ENCODE measurements at regions not wholly inside any gene's neighbourhood (a gene's known extent, or its start where the extent isn't known, plus 50 kb on each side); places are given as distances from the start of the nearest gene placed in this dataset.
"Not testable (repeated sequence)": the region's sequence is repeated elsewhere in the genome, so short reads cannot be mapped to it uniquely, and the experiment has no call there.

GRCh38 chr18:73671480-73671879 lies 476.2 kb downstream of the FBXO15 start:
- not testable (repeated sequence) for DNase-seq

GRCh38 chr18:73670524-73670923 lies 477.1 kb downstream of the FBXO15 start:
- no peak for DNase-seq

- DNase-seq: no peak
Observed at GRCh38 chr18:73670039-73670438, 477.6 kb downstream of the FBXO15 start.

- no peak for DNase-seq
Observed at GRCh38 chr18:73669297-73669696, 478.3 kb downstream of the FBXO15 start.

GRCh38 chr18:73668051-73668450 lies 479.6 kb downstream of the FBXO15 start:
- DNase-seq: no peak

- DNase-seq: no peak
Observed at GRCh38 chr18:73666772-73667171, 480.9 kb downstream of the FBXO15 start.

GRCh38 chr18:73664896-73665295 lies 482.7 kb downstream of the FBXO15 start:
- DNase-seq: no peak

- no peak for DNase-seq
Observed at GRCh38 chr18:73663581-73663980, 484.1 kb downstream of the FBXO15 start.

- no peak for DNase-seq
Observed at GRCh38 chr18:73662421-73662820, 485.2 kb downstream of the FBXO15 start.

- DNase-seq: no peak
Observed at GRCh38 chr18:73660931-73661856, 486.4 kb downstream of the FBXO15 start.

GRCh38 chr18:73656691-73657090 lies 490.9 kb downstream of the FBXO15 start:
- no peak for DNase-seq

GRCh38 chr18:73653827-73654226 lies 493.8 kb downstream of the FBXO15 start:
- no peak for DNase-seq

GRCh38 chr18:73653251-73653650 lies 494.4 kb downstream of the FBXO15 start:
- no peak for DNase-seq

GRCh38 chr18:73647391-73647790 lies 500.2 kb downstream of the FBXO15 start:
- no peak for DNase-seq

- DNase-seq: no peak
Observed at GRCh38 chr18:73646772-73647171, 500.9 kb downstream of the FBXO15 start.

GRCh38 chr18:73646196-73646595 lies 501.4 kb downstream of the FBXO15 start:
- no peak for DNase-seq

GRCh38 chr18:73645160-73645715 lies 502.4 kb downstream of the FBXO15 start:
- DNase-seq: no peak

GRCh38 chr18:73639788-73640187 lies 507.8 kb downstream of the FBXO15 start:
- DNase-seq: no peak

- DNase-seq: no peak
Observed at GRCh38 chr18:73638709-73639108, 508.9 kb downstream of the FBXO15 start.

- no peak for DNase-seq
Observed at GRCh38 chr18:73636355-73636754, 511.3 kb downstream of the FBXO15 start.

- no peak for DNase-seq
Observed at GRCh38 chr18:73626859-73627258, 520.8 kb downstream of the FBXO15 start.

GRCh38 chr18:73626221-73626620 lies 521.4 kb downstream of the FBXO15 start:
- DNase-seq: no peak

GRCh38 chr18:73621091-73621490 lies 526.5 kb downstream of the FBXO15 start:
- DNase-seq: no peak

GRCh38 chr18:73617981-73618380 lies 529.7 kb downstream of the FBXO15 start:
- DNase-seq: no peak

- no peak for DNase-seq
Observed at GRCh38 chr18:73615506-73615905, 532.1 kb downstream of the FBXO15 start.

Measured in hematopoietic multipotent progenitor cell treated with erythropoietin and hydrocortisone succinate and interleukin-3 and kit ligand, for 8 days (in vitro differentiated cells).